AG04449 (cell line): ENCODE measurements at regions not wholly inside any gene's neighbourhood (a gene's known extent, or its start where the extent isn't known, plus 50 kb on each side); places are given as distances from the start of the nearest gene placed in this dataset.
"Not testable (repeated sequence)": the region's sequence is repeated elsewhere in the genome, so short reads cannot be mapped to it uniquely, and the experiment has no call there.

ENCODE experiments used
- CTCF ChIA-PET: fragments of 350-600 bp; formaldehyde crosslinking; extraction: SDS; loops from one replicate; lab custom pipeline; 2021; ENCODE audit warnings: antibody characterized with exemption; lab: Yijun Ruan, JAX
- POLR2A ChIA-PET: fragments of 400-600, 350-600 bp; formaldehyde crosslinking; extraction: SDS; loops from one replicate; lab custom pipeline; 2020; ENCODE audit warnings: antibody characterized with exemption, inconsistent platforms; lab: Yijun Ruan, JAX
- DNase-seq: peaks from one replicate; pipeline ENCODE4 v3.0.0-alpha.2; 2010; ENCODE audit warnings: low read depth, low spot score
- H3K4me3 ChIP-seq: 2 replicates; pipeline ENCODE4 v1.5.1; 2011; ENCODE audit warnings: low read depth, mild to moderate bottlenecking, control low read depth, low read length
- TF ChIP-seq, protein P1 (sequence below): IDR thresholded peaks from one replicate; pipeline ENCODE4 v1.5.1; 2011; ENCODE audit warnings: mild to moderate bottlenecking, moderate library complexity, low read length, control low read depth, inconsistent platforms; ENCODE audit not compliant: insufficient read depth; ENCODE audit errors: missing control alignments

DNA sequence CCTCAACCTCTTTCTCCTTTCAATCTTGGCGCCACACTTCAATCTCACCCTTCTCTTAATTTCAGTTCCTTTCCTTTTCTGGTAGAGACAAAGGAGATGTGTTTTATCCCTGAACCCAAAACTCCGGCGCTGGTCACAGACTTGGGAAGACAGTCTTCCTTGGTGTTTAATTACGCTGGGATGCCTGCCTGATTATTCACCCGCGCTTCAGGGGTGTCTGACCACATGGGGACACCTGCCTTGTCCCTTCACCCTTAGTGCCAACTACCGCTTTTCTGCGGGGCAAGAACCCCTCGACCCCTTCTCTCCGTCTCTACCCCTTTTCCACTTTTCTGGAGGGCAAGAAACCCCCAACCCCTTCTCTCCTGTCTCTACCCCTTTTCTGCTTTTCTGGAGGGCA lies 261.1 kb downstream of the SMARCA2 start:
- ChIA-PET POLR2A (no interaction called here), CTCF (no interaction called here)
- TF ChIP-seq, protein P1, sequence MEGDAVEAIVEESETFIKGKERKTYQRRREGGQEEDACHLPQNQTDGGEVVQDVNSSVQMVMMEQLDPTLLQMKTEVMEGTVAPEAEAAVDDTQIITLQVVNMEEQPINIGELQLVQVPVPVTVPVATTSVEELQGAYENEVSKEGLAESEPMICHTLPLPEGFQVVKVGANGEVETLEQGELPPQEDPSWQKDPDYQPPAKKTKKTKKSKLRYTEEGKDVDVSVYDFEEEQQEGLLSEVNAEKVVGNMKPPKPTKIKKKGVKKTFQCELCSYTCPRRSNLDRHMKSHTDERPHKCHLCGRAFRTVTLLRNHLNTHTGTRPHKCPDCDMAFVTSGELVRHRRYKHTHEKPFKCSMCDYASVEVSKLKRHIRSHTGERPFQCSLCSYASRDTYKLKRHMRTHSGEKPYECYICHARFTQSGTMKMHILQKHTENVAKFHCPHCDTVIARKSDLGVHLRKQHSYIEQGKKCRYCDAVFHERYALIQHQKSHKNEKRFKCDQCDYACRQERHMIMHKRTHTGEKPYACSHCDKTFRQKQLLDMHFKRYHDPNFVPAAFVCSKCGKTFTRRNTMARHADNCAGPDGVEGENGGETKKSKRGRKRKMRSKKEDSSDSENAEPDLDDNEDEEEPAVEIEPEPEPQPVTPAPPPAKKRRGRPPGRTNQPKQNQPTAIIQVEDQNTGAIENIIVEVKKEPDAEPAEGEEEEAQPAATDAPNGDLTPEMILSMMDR: no peak
- no peak for DNase-seq
- no peak overlapping the region for H3K4me3 ChIP-seq

DNA sequence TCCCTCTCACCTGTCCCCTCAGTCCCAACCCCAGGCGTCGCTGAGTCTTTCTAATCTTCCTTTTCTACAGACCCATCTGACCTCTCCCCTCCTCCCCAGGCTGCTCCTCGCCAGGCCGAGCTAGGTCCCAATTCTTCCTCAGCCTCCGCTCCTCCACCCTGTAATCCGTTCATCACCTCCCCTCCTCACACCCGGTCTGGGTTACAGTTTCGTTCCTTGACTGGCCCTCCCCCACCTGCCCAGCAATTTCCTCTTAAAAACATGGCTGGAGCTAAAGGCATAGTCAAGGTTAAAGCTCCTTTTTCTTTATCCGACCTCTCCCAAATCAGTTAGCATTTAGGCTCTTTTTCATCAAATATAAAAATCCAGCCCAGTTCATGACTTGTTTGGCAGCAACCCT lies 262.0 kb downstream of the SMARCA2 start:
- POLR2A ChIA-PET, H3K4me3 ChIP-seq, CTCF ChIA-PET, DNase-seq: not testable (repeated sequence)

- CTCF ChIA-PET, H3K4me3 ChIP-seq, POLR2A ChIA-PET: not testable (repeated sequence)
Observed at GRCh38 chr9:2277644-2278043, 262.5 kb downstream of the SMARCA2 start.

GRCh38 chr9:2279138-2279537 lies 264.0 kb downstream of the SMARCA2 start:
- H3K4me3 ChIP-seq, DNase-seq, POLR2A ChIA-PET, CTCF ChIA-PET: not testable (repeated sequence)

More at GRCh38 chr9:2277644-2278043, 262.5 kb downstream of the SMARCA2 start:
- not testable (repeated sequence) for DNase-seq

DNA sequence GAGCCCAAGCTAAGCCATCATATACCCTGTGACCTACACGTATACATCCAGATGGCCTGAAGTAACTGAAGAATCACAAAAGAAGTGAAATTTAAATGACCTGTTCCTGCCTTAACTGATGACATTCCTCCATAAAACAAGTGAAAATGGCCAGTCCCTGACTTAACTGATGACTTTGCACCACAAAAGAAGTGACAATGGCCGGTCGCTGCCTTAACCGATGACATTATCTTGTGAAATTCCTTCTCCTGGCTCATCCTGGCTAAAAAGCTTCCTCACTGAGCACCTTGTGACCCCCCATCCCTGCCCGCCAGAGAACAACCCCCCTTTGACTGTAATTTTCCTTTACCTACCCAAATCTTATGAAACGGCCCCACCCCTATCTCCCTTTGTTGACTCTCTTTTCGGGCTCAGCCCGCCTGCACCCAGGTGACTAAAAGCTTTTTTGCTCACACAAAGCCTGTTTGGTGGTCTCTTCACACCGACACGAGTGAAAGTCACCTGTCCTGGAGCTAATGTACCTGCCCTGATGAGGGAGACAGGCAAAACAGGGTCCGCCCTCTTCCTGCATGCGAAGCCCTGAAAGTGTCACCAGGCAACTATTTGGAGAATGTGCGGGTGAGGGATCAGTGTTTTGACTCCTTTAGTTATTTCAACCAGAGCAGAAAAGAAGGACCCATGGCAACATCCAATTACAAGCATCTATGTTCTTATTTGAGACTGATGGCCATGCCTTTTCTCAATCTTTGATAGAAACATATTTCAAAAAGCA lies 266.1 kb downstream of the SMARCA2 start:
- ChIA-PET CTCF (no interaction called here), POLR2A (no interaction called here)
- no peak overlapping the region for H3K4me3 ChIP-seq
- no peak for DNase-seq
- TF ChIP-seq, protein P1: no peak

DNA sequence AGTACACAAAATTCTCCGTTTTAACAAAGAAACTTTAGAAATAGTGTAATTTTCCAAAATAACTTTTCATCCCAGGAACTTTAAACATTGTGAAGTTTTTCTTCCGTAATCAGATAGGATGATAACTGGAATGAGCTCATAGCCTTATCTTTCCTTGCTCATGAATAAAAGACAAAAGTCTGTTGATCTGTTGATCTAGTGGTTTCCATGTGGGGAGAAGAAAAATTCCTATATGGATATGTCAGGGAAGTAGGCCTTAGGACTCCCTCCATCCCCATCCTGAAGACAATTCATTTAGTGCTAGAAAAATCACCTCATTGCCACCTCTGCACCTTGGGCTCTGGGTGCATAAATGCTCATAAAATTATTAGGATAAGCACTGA lies 266.6 kb downstream of the SMARCA2 start:
- ChIA-PET POLR2A (no interaction called here), CTCF (no interaction called here)
- no peak for DNase-seq

GRCh38 chr9:2284770-2285169 lies 269.6 kb downstream of the SMARCA2 start:
- ChIA-PET POLR2A (no interaction called here), CTCF (no interaction called here)
- no peak overlapping the region for H3K4me3 ChIP-seq
- TF ChIP-seq, protein P1: no peak
- no peak for DNase-seq

More for the DNA sequence above, 266.6 kb downstream of the SMARCA2 start:
- no peak overlapping the region for H3K4me3 ChIP-seq
- TF ChIP-seq, protein P1: no peak
